Neural progenitor cell (in vitro differentiated cells): ENCODE measurements at regions not wholly inside any gene's neighbourhood (a gene's known extent, or its start where the extent isn't known, plus 50 kb on each side); places are given as distances from the start of the nearest gene placed in this dataset.
"Not testable (repeated sequence)": the region's sequence is repeated elsewhere in the genome, so short reads cannot be mapped to it uniquely, and the experiment has no call there.

Source experiments
- DNase-seq: peaks from one replicate; pipeline ENCODE4 v3.0.0-alpha.2; 2016; ENCODE audit warnings: low spot score
- H2AFZ ChIP-seq: fragments of 200-600 bp; sonication (generic); replicated peaks from 2 replicates; pipeline ENCODE4 v1.6.1; 2016; ENCODE audit warnings: antibody characterized with exemption
- H3F3A ChIP-seq: fragments of 200-600 bp; sonication (generic); 2 replicates; pipeline ENCODE4 v1.6.1; 2016; ENCODE audit warnings: antibody characterized with exemption, low read depth
- H3K27ac ChIP-seq: fragments of 200-600 bp; sonication (generic); 2 replicates; pipeline ENCODE4 v1.5.1; 2016; ENCODE audit warnings: mild to moderate bottlenecking
- H3K27me3 ChIP-seq: fragments of 200-600 bp; sonication (generic); 2 replicates; pipeline ENCODE4 v1.6.1; 2016; ENCODE audit warnings: mild to moderate bottlenecking, moderate library complexity
- H3K36me3 ChIP-seq: fragments of 200-600 bp; sonication (generic); 2 replicates; pipeline ENCODE4 v1.5.1; 2016
- H3K4me1 ChIP-seq: fragments of 200-600 bp; sonication (generic); 2 replicates; pipeline ENCODE4 v1.6.1; 2016; ENCODE audit warnings: mixed run types
- H3K4me2 ChIP-seq: fragments of 200-600 bp; sonication (generic); 2 replicates; pipeline ENCODE4 v1.6.1; 2016
- H3K4me3 ChIP-seq: fragments of 200-600 bp; sonication (generic); 2 replicates; pipeline ENCODE4 v1.5.1; 2016
- H3K79me2 ChIP-seq: fragments of 200-600 bp; sonication (generic); 2 replicates; pipeline ENCODE4 v1.6.1; 2016; ENCODE audit warnings: low read depth
- H3K9ac ChIP-seq: fragments of 200-600 bp; sonication (generic); 2 replicates; pipeline ENCODE4 v1.6.1; 2016
- H3K9me3 ChIP-seq: fragments of 200-600 bp; sonication (generic); 2 replicates; pipeline ENCODE4 v1.5.1; 2016; ENCODE audit warnings: low read depth
- H4K20me1 ChIP-seq: fragments of 200-600 bp; sonication (generic); 2 replicates; pipeline ENCODE4 v1.6.1; 2016; ENCODE audit warnings: low read depth
- H3K27ac Mint-ChIP-seq: 3 replicates; pipeline ENCODE4 v1.8.0; 2021; ENCODE audit warnings: mixed read lengths
- H3K27me3 Mint-ChIP-seq: 2 replicates; pipeline ENCODE4 v1.8.0; 2022; ENCODE audit warnings: low read depth, mild to moderate bottlenecking, inconsistent platforms, moderate library complexity, mixed read lengths; ENCODE audit not compliant: insufficient read depth
- H3K36me3 Mint-ChIP-seq: 3 replicates; pipeline ENCODE4 v1.8.0; 2021; ENCODE audit warnings: mixed read lengths
- H3K4me1 Mint-ChIP-seq: 3 replicates; pipeline ENCODE4 v1.8.0; 2021; ENCODE audit warnings: mixed read lengths
- H3K4me3 Mint-ChIP-seq: 3 replicates; pipeline ENCODE4 v1.8.0; 2021; ENCODE audit warnings: mild to moderate bottlenecking, moderate library complexity, mixed read lengths
- H3K9me3 Mint-ChIP-seq: 3 replicates; pipeline ENCODE4 v1.8.0; 2020; ENCODE audit warnings: mixed read lengths
- EZH2 ChIP-seq: fragments of 200-600 bp; sonication (generic); IDR thresholded peaks from 2 replicates; pipeline ENCODE4 v1.6.1; 2017; ENCODE audit warnings: antibody characterized with exemption, mild to moderate bottlenecking, moderate library complexity
- EZH2phosphoT487 ChIP-seq: fragments of 200-600 bp; sonication (generic); IDR thresholded peaks from 2 replicates; pipeline ENCODE4 v1.6.1; 2017; ENCODE audit warnings: antibody characterized with exemption
- TF ChIP-seq, protein P1 (sequence below): fragments of 200-600 bp; sonication (generic); IDR thresholded peaks from 2 replicates; pipeline ENCODE4 v1.5.1; 2017; ENCODE audit warnings: antibody characterized with exemption, mild to moderate bottlenecking

DNA sequence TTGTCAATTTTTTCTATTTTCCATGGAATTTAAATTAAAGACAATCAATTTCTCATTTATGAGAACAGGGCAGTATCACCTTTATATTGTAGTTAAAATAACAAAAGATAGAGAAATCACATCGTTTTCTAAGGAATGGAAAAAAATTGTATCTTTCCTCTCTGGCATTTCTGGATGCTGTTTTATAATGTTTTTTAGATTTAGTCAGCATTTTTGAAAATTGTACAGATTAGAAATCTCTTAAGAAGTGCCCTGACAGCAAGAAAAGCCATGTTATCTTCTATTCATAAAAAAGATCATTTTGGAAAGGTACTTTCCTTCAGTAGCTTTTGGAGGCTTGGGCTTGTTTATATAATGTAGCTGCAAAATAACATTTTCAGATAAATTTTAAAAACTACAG, 116.9 kb downstream of the PLG start:
- Mint-ChIP-seq H3K27ac (no peak overlapping the region), H3K36me3 (no peaks in the 10 kb centered on the region), H3K4me1 (no peaks in the 10 kb centered on the region), H3K9me3 (peaks cover 8% of the 10 kb centered on the region), H3K27me3 (peaks cover 3% of the 10 kb centered on the region), H3K4me3 (no peak overlapping the region)
- H3K27me3 ChIP-seq, result no peaks in the 10 kb centered on the region
- no peaks in the 10 kb centered on the region for H3K79me2 ChIP-seq
- peaks cover 4% of the 10 kb centered on the region for H3K9me3 ChIP-seq
- no peaks in the 10 kb centered on the region for H3K4me1 ChIP-seq
- no peak for DNase-seq
- TF ChIP-seq, protein P1, sequence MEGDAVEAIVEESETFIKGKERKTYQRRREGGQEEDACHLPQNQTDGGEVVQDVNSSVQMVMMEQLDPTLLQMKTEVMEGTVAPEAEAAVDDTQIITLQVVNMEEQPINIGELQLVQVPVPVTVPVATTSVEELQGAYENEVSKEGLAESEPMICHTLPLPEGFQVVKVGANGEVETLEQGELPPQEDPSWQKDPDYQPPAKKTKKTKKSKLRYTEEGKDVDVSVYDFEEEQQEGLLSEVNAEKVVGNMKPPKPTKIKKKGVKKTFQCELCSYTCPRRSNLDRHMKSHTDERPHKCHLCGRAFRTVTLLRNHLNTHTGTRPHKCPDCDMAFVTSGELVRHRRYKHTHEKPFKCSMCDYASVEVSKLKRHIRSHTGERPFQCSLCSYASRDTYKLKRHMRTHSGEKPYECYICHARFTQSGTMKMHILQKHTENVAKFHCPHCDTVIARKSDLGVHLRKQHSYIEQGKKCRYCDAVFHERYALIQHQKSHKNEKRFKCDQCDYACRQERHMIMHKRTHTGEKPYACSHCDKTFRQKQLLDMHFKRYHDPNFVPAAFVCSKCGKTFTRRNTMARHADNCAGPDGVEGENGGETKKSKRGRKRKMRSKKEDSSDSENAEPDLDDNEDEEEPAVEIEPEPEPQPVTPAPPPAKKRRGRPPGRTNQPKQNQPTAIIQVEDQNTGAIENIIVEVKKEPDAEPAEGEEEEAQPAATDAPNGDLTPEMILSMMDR, result no peak
- TF ChIP-seq EZH2phosphoT487 (no peak), EZH2 (no peak)
- H3F3A ChIP-seq, result no peaks in the 10 kb centered on the region
- H3K36me3 ChIP-seq, result no peaks in the 10 kb centered on the region
- H3K9ac ChIP-seq, result no peak overlapping the region
- H4K20me1 ChIP-seq, result no peaks in the 10 kb centered on the region
- H2AFZ ChIP-seq, result no peak overlapping the region
- H3K4me2 ChIP-seq, result no peak overlapping the region
- H3K4me3 ChIP-seq, result no peak overlapping the region
- H3K27ac ChIP-seq, result no peak overlapping the region

DNA sequence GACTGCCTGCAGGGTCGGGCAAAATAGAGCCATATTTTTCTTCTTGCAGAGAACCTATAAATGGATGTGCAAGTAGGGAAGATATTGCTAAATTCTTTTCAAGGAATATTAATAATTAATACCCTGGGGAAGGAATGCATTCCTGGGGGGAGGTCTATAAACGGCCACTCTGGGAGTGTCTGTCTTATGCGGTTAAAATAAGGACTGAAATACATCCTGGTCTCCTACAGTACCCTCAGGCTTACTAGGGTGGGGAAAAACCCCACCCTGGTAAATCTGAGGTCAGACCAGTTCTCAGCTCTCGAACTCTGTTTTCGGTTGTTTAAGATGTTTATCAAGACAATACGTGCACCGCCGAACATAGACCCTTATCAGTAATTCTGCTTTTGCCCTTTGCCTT, 118.6 kb downstream of the PLG start:
- not testable (repeated sequence) for H3K9me3 Mint-ChIP-seq

DNA sequence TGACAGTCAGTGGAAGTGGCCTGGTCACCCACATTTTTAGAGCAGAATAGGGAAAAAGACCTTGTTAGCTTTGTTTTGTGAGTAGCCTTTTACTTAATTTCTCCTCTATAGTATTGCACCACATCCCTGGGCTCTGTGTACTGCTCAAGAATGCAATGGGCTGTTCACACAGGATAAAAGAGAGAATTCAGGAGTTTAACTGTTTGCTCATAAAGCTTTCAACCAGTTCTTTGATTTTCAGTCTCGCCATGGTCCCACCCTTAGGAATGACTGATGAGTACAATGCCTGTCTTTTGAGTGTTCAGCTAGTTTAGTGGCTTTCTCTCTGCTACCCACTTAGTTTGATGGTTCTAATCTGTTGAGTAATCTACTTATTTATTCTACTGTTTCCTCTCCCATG, 129.7 kb downstream of the PLG start:
- Histone ChIP-seq H3K4me1 (peaks cover 13% of the 10 kb centered on the region), H3K4me2 (no peak overlapping the region), H3K36me3 (no peaks in the 10 kb centered on the region), H3K27ac (peak overlapping the region; percentile 57), H3K4me3 (no peak overlapping the region), H3F3A (peaks cover 6% of the 10 kb centered on the region), H3K79me2 (no peaks in the 10 kb centered on the region), H2AFZ (no peak overlapping the region), H3K9ac (no peak overlapping the region), H3K9me3 (no peaks in the 10 kb centered on the region), H3K27me3 (no peaks in the 10 kb centered on the region), H4K20me1 (no peaks in the 10 kb centered on the region)
- no peaks in the 10 kb centered on the region for H3K36me3 Mint-ChIP-seq
- no peaks in the 10 kb centered on the region for H3K9me3 Mint-ChIP-seq
- H3K4me3 Mint-ChIP-seq, result no peak overlapping the region
- TF ChIP-seq, protein P1, result no peak
- TF ChIP-seq EZH2, result no peak
- no peak for TF ChIP-seq EZH2phosphoT487
- no peaks in the 10 kb centered on the region for H3K27me3 Mint-ChIP-seq
- H3K4me1 Mint-ChIP-seq, result peaks cover 4% of the 10 kb centered on the region
- DNase-seq, result peak; percentile 37
- H3K27ac Mint-ChIP-seq, result no peak overlapping the region

More for the DNA sequence above, 118.6 kb downstream of the PLG start:
- not testable (repeated sequence) for H3K4me3 Mint-ChIP-seq, H3F3A ChIP-seq, H3K36me3 Mint-ChIP-seq, H2AFZ ChIP-seq, H3K4me3 ChIP-seq, DNase-seq, H3K9me3 ChIP-seq, H3K4me2 ChIP-seq, H3K4me1 ChIP-seq, H3K4me1 Mint-ChIP-seq, H3K27ac ChIP-seq, H3K9ac ChIP-seq, H3K79me2 ChIP-seq, H3K27ac Mint-ChIP-seq, H3K27me3 Mint-ChIP-seq, H4K20me1 ChIP-seq, H3K36me3 ChIP-seq, H3K27me3 ChIP-seq

DNA sequence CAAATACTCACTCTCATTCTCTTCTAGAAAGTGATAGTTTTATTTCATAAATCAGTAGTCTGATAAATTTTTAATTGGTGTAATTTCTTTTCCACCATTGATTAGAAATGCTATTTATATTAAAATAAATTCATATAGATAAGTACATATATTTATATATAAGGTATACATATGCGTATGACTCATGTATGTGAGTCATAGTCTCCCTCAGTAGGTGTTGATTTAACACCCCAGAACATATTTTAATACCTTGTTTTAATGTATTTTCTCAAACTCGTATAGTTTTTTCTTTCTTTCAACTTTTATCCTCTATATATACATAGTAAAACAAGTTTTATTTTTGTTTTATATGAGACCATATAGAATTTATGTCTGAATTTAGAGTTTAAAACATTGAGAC, 130.4 kb downstream of the PLG start:
- Histone ChIP-seq H2AFZ (no peak overlapping the region), H3K27ac (no peak overlapping the region), H3K4me1 (peaks cover 13% of the 10 kb centered on the region), H3K79me2 (no peaks in the 10 kb centered on the region), H3K4me2 (no peak overlapping the region), H3K9me3 (no peaks in the 10 kb centered on the region), H4K20me1 (no peaks in the 10 kb centered on the region), H3K36me3 (no peaks in the 10 kb centered on the region), H3F3A (peaks cover 6% of the 10 kb centered on the region), H3K27me3 (no peaks in the 10 kb centered on the region), H3K9ac (no peak overlapping the region), H3K4me3 (no peak overlapping the region)
- Mint-ChIP-seq H3K4me1 (peaks cover 4% of the 10 kb centered on the region), H3K27me3 (no peaks in the 10 kb centered on the region), H3K4me3 (no peak overlapping the region), H3K27ac (no peak overlapping the region), H3K9me3 (no peaks in the 10 kb centered on the region), H3K36me3 (no peaks in the 10 kb centered on the region)
- TF ChIP-seq EZH2phosphoT487 (no peak), EZH2 (no peak)
- TF ChIP-seq, protein P1, result no peak
- DNase-seq, result no peak
